ENCODE measurements at regions not wholly inside any gene's neighbourhood (a gene's known extent, or its start where the extent isn't known, plus 50 kb on each side); places are given as distances from the start of the nearest gene placed in this dataset.
A peak's percentile ranks its signal among the peaks of the same experiment; 100 is the strongest.

- TF ChIP-seq CTCF (IDR thresholded peaks at IDR 0.05 in 2 of 3, conservative IDR thresholded peaks at IDR 0.05 in 1 of 3; ENCODE audit: borderline replicate concordance in 1 of 3, insufficient read depth in 1 of 3, low read depth in 2 of 3, low read length in 2 of 3) (peak in 2 of 3 experiments; percentile 28 to 37; a peak in 3 of 6 replicates), POLR2A (IDR thresholded peaks at IDR 0.05; ENCODE audit: borderline replicate concordance, extremely low read depth, insufficient read depth, insufficient read length) (no peak), FOSL1 (IDR thresholded peaks at IDR 0.05; ENCODE audit: low read depth) (no peak), EZH2 (IDR thresholded peaks at IDR 0.05) (no peak), CBX3 (IDR thresholded peaks at IDR 0.05; ENCODE audit: low read depth) (no peak), POLR2AphosphoS5 (IDR thresholded peaks at IDR 0.05; ENCODE audit: low read depth, low read length) (no peak), EGR1 (IDR thresholded peaks at IDR 0.05; ENCODE audit: low read depth) (no peak), ZNF274 (IDR thresholded peaks at IDR 0.05; ENCODE audit: low read depth, low read length) (no peak), MAX (IDR thresholded peaks at IDR 0.05) (no peak), REST (IDR thresholded peaks at IDR 0.05; ENCODE audit: low read depth) (no peak), SP1 (IDR thresholded peaks at IDR 0.05; ENCODE audit: low read depth) (no peak), EZH2phosphoT487 (IDR thresholded peaks at IDR 0.05; ENCODE audit: borderline replicate concordance) (no peak), JUND (IDR thresholded peaks at IDR 0.05) (no peak)
Measured at GRCh38 chr20:57998276-57998675, 230.2 kb downstream of the ANKRD60 start.

All from HCT116 (cell line).